CD1c-positive myeloid dendritic cell (primary cell): ENCODE measurements at regions not wholly inside any gene's neighbourhood (a gene's known extent, or its start where the extent isn't known, plus 50 kb on each side); places are given as distances from the start of the nearest gene placed in this dataset.
"Not testable (repeated sequence)": the region's sequence is repeated elsewhere in the genome, so short reads cannot be mapped to it uniquely, and the experiment has no call there.

Experiments
- DNase-seq: peaks from one replicate; pipeline ENCODE4 v3.0.0-alpha.2; 2016; ENCODE audit errors: extremely low spot score

- DNase-seq = peak; percentile 59
These were observed 314.9 kb downstream of the ALDH8A1 start for GRCh38 chr6:134634966-134635365.

- DNase-seq = no peak
These were observed 315.4 kb downstream of the ALDH8A1 start for GRCh38 chr6:134634466-134634865.

- DNase-seq = peak; percentile 31
These were observed 315.3 kb upstream of the SGK1 start for GRCh38 chr6:134632982-134633940.

- peak; percentile 45 for DNase-seq
These were observed 314.1 kb upstream of the SGK1 start for GRCh38 chr6:134632024-134632423.

GRCh38 chr6:134631398-134631924, 313.5 kb upstream of the SGK1 start:
- no peak for DNase-seq

- peak; percentile 76 for DNase-seq
These were observed 312.7 kb upstream of the SGK1 start for GRCh38 chr6:134630508-134631121.

- DNase-seq = no peak
These were observed 310.2 kb upstream of the SGK1 start for GRCh38 chr6:134628154-134628553.

- no peak for DNase-seq
These were observed 309.8 kb upstream of the SGK1 start for GRCh38 chr6:134627707-134628106.

- no peak for DNase-seq
These were observed 308.7 kb upstream of the SGK1 start for GRCh38 chr6:134626589-134626988.

GRCh38 chr6:134626086-134626485, 308.2 kb upstream of the SGK1 start:
- DNase-seq = no peak

- no peak for DNase-seq
These were observed 306.9 kb upstream of the SGK1 start for GRCh38 chr6:134624781-134625180.

GRCh38 chr6:134623401-134623800, 305.5 kb upstream of the SGK1 start:
- DNase-seq = no peak

- no peak for DNase-seq
These were observed 304.7 kb upstream of the SGK1 start for GRCh38 chr6:134622382-134623173.

GRCh38 chr6:134621858-134622257, 303.9 kb upstream of the SGK1 start:
- no peak for DNase-seq

- no peak for DNase-seq
These were observed 301.9 kb upstream of the SGK1 start for GRCh38 chr6:134619789-134620188.

GRCh38 chr6:134619077-134619476, 301.2 kb upstream of the SGK1 start:
- no peak for DNase-seq

- DNase-seq = no peak
These were observed 296.9 kb upstream of the SGK1 start for GRCh38 chr6:134614606-134615485.

GRCh38 chr6:134612128-134612527, 294.2 kb upstream of the SGK1 start:
- DNase-seq = not testable (repeated sequence)

GRCh38 chr6:134610411-134610810, 292.5 kb upstream of the SGK1 start:
- no peak for DNase-seq

- DNase-seq = no peak
These were observed 291.9 kb upstream of the SGK1 start for GRCh38 chr6:134609716-134610261.

- no peak for DNase-seq
These were observed 289.5 kb upstream of the SGK1 start for GRCh38 chr6:134607411-134607810.
